OCI-LY3 (cell line): ENCODE measurements at regions not wholly inside any gene's neighbourhood (a gene's known extent, or its start where the extent isn't known, plus 50 kb on each side); places are given as distances from the start of the nearest gene placed in this dataset.

ENCODE experiments used
- EZH2phosphoT487 ChIP-seq: fragments of 200-600 bp; shearing (Covaris generic); IDR thresholded peaks from 2 replicates; pipeline ENCODE4 v1.6.1; 2018; ENCODE audit warnings: antibody characterized with exemption, mixed run types, low read depth
- TF ChIP-seq, protein P1 (sequence below): fragments of 200-600, 300-600 bp; sonication (generic); IDR thresholded peaks from 2 replicates; pipeline ENCODE4 v1.5.1; 2014; ENCODE audit warnings: antibody characterized with exemption, low read length, low read depth

DNA sequence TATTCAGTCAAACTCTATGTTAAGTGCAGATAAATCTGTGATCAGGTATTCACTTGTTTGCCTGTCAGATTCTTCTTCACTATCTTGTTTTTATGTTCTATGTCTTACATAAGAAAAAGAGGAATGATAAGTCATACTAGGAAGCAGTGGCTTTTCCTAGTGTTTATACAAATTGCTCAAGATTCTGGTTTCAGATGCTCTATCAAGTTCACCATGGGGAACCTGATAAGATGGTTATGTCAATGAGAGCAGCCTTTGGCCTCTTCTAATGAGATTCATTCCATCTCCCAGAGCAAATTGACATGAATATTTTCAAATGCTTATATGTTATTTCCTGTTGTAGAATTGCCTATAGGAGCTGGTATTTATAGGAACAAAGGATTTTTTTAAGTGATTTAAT lies 218.8 kb upstream of the TMPRSS15 start:
- TF ChIP-seq, protein P1, sequence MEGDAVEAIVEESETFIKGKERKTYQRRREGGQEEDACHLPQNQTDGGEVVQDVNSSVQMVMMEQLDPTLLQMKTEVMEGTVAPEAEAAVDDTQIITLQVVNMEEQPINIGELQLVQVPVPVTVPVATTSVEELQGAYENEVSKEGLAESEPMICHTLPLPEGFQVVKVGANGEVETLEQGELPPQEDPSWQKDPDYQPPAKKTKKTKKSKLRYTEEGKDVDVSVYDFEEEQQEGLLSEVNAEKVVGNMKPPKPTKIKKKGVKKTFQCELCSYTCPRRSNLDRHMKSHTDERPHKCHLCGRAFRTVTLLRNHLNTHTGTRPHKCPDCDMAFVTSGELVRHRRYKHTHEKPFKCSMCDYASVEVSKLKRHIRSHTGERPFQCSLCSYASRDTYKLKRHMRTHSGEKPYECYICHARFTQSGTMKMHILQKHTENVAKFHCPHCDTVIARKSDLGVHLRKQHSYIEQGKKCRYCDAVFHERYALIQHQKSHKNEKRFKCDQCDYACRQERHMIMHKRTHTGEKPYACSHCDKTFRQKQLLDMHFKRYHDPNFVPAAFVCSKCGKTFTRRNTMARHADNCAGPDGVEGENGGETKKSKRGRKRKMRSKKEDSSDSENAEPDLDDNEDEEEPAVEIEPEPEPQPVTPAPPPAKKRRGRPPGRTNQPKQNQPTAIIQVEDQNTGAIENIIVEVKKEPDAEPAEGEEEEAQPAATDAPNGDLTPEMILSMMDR: no peak
- TF ChIP-seq EZH2phosphoT487: no peak
